ENCODE measurements at regions not wholly inside any gene's neighbourhood (a gene's known extent, or its start where the extent isn't known, plus 50 kb on each side); places are given as distances from the start of the nearest gene placed in this dataset.

- H3K27ac ChIP-seq, result no peak overlapping the region
- TF ChIP-seq POLR2A (IDR thresholded peaks at IDR 0.05) (no peak), CTCF (IDR thresholded peaks at IDR 0.05) (no peak)
- no peaks in the 10 kb centered on the region for H3K4me1 ChIP-seq
- H3K27me3 ChIP-seq, result no peaks in the 10 kb centered on the region
- intact Hi-C loops (cut with DNase I; ENCODE audit: low total_unique reads), result no loop called here
- no peak for DNase-seq
- H3K36me3 ChIP-seq (ENCODE audit: low read depth, missing control alignments), result no peaks in the 10 kb centered on the region
- H3K9me3 ChIP-seq, result no peaks in the 10 kb centered on the region
- no peak overlapping the region for H3K4me3 ChIP-seq
Observed at GRCh38 chr4:149885896-149886295, 70.3 kb upstream of the IQCM start.

- no peaks in the 10 kb centered on the region for H3K4me1 ChIP-seq
- intact Hi-C loops (cut with DNase I; ENCODE audit: low total_unique reads), result no loop called here
Observed at GRCh38 chr4:149886786-149887490, 71.3 kb upstream of the IQCM start.

GRCh38 chr4:149889991-149890390 lies 74.3 kb upstream of the IQCM start:
- 69 to 70% methylated on average over 3 of the region's 3 CpGs for WGBS, 2 donors
- no peak for DNase-seq
- H3K9me3 ChIP-seq, result no peaks in the 10 kb centered on the region
- intact Hi-C loops (cut with DNase I; ENCODE audit: low total_unique reads), result no loop called here
- TF ChIP-seq POLR2A (IDR thresholded peaks at IDR 0.05), result no peak
- no peak for TF ChIP-seq CTCF (IDR thresholded peaks at IDR 0.05)
- no peaks in the 10 kb centered on the region for H3K36me3 ChIP-seq (ENCODE audit: low read depth, missing control alignments)
- no peak overlapping the region for H3K4me3 ChIP-seq
- H3K4me1 ChIP-seq, result no peaks in the 10 kb centered on the region
- no peak overlapping the region for H3K27ac ChIP-seq
- no peaks in the 10 kb centered on the region for H3K27me3 ChIP-seq

More at GRCh38 chr4:149886786-149887490, 71.3 kb upstream of the IQCM start:
- H3K9me3 ChIP-seq, result no peaks in the 10 kb centered on the region
- WGBS, 2 donors, result 90 to 91% methylated on average over 3 of the region's 3 CpGs
- no peaks in the 10 kb centered on the region for H3K36me3 ChIP-seq (ENCODE audit: low read depth, missing control alignments)
- H3K27me3 ChIP-seq, result no peaks in the 10 kb centered on the region
- no peak overlapping the region for H3K4me3 ChIP-seq
- no peak for DNase-seq
- TF ChIP-seq CTCF (IDR thresholded peaks at IDR 0.05), result no peak
- TF ChIP-seq POLR2A (IDR thresholded peaks at IDR 0.05), result no peak
- no peak overlapping the region for H3K27ac ChIP-seq

GRCh38 chr4:149890531-149890930 lies 74.9 kb upstream of the IQCM start:
- no peak overlapping the region for H3K27ac ChIP-seq
- no peaks in the 10 kb centered on the region for H3K9me3 ChIP-seq
- no peaks in the 10 kb centered on the region for H3K36me3 ChIP-seq (ENCODE audit: low read depth, missing control alignments)
- DNase-seq, result no peak
- intact Hi-C loops (cut with DNase I; ENCODE audit: low total_unique reads), result no loop called here
- H3K4me3 ChIP-seq, result no peak overlapping the region
- TF ChIP-seq CTCF (IDR thresholded peaks at IDR 0.05) (no peak), POLR2A (IDR thresholded peaks at IDR 0.05) (no peak)
- 75 to 87% methylated on average over 1 of the region's 1 CpG for WGBS, 2 donors
- H3K27me3 ChIP-seq, result no peaks in the 10 kb centered on the region
- no peaks in the 10 kb centered on the region for H3K4me1 ChIP-seq

- peak; percentile 21 for DNase-seq
- H3K4me3 ChIP-seq, result no peak overlapping the region
- intact Hi-C loops (cut with DNase I; ENCODE audit: low total_unique reads), result no loop called here
- TF ChIP-seq POLR2A (IDR thresholded peaks at IDR 0.05) (no peak), CTCF (IDR thresholded peaks at IDR 0.05) (no peak)
- H3K9me3 ChIP-seq, result no peaks in the 10 kb centered on the region
- no peaks in the 10 kb centered on the region for H3K27me3 ChIP-seq
- no peak overlapping the region for H3K27ac ChIP-seq
- no peaks in the 10 kb centered on the region for H3K4me1 ChIP-seq
- H3K36me3 ChIP-seq (ENCODE audit: low read depth, missing control alignments), result no peaks in the 10 kb centered on the region
- 41 to 50% methylated on average over 1 of the region's 1 CpG for WGBS, 2 donors
Observed at GRCh38 chr4:149891426-149891825, 75.8 kb upstream of the IQCM start.
